Activated T-cell treated with anti-CD3 and anti-CD28 coated beads for 24 hours (primary cell): ENCODE measurements at regions not wholly inside any gene's neighbourhood (a gene's known extent, or its start where the extent isn't known, plus 50 kb on each side); places are given as distances from the start of the nearest gene placed in this dataset.
"Not testable (repeated sequence)": the region's sequence is repeated elsewhere in the genome, so short reads cannot be mapped to it uniquely, and the experiment has no call there.

ENCODE experiments used
- DNase-seq: peaks from one replicate; pipeline ENCODE4 v3.0.0-alpha.2; 2020; ENCODE audit warnings: low read depth

DNA sequence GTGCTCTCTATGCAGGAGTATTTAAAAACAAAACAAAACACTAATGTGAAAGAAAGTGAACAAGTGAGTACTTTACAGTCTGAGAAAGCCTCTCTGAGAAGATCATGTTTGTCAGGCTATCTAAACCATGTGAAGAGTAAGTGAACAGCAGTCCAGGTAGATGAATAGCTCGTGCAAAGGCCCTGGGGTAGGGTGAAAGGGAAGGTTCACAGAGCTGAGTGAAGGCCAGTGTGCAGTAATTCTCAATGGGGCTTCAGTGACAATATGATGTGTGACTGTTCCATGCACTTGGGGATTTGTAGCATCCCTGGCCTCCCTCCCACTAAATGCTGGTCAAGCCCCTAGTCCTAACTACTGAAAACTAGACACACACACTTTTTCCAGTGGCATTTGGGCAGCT, 488.9 kb upstream of the JARID2 start:
- no peak for DNase-seq

DNA sequence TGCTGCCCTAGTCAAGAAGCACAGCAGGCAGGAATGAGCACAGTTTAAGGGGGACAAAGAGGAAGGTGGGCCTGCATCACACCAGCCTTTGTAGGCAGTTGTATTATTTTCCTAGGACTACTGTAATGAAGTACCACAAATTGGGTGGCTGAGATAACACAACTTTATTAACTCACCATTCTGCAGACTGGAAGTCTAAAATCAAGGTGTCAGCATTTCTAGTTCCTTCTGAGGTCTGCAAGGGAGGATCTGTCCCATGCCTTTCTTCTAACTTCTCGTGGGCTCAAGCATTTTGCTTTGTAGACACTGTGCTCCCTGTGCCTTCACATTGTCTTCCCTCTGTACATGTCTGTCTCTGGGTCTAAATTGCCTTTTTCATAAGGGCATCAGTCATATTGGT, 488.5 kb upstream of the JARID2 start:
- DNase-seq, result no peak

DNA sequence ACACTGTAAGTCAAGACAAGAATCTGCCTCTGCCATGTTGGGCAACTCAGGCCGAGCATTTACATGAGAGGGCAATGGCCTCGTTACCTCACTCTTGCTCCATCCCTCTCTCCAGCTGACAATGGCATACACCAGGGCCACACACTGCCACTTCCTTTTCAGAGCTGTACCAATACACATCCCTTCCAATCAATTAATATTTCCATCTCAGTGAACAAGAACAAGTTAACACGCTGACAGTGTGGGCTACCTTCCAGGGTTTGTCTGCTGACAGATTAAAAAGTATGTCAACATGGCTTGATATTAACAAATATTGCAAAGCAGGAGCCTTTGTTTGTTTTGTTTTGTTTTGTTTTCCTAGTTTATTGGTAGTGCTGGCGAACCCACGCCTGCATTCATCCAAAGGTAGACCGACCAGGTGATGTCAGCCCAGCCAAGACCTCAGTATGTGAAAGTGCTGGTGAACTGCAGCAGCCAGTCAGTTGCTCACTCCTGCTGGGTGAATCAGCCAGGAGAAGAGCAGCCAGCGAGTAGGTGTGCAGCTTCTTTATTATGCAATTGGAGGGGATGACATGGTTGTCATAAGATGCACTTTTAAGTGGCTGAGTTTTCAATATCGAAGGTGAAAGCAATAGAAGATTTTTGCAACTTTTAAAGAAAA, 487.3 kb upstream of the JARID2 start:
- no peak for DNase-seq

DNA sequence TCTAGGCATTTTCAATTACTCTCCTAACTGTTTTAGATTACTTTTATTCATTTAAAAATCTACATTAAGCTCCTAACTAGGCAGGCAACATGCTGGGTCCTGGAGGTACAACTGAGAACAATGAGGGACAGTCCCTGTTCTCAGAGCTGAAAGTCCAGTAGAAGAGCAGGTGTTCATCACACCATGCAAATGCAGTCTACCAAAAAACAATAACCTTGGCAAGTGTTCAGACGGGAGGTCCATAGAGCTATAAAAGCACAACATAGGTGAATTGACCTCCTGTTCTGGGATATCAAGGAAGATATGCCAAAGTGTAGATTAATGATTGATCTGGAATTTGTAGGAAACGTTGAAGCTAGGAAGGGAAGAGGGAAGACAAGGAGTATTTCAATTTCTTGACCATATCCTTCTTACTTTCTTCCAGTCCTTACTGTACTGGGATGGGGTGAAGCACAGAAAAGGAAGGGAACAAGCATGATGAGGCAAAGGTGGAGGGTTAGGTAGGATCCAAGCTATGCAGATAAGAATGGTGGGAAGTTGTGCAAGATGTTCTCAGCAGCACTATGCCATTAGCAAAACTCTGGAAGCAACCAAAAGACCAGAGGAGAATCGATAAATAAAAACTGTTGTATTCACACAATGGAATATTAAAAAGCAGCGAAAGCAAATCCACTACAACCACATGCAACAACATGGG, 485.7 kb upstream of the JARID2 start:
- no peak for DNase-seq

DNA sequence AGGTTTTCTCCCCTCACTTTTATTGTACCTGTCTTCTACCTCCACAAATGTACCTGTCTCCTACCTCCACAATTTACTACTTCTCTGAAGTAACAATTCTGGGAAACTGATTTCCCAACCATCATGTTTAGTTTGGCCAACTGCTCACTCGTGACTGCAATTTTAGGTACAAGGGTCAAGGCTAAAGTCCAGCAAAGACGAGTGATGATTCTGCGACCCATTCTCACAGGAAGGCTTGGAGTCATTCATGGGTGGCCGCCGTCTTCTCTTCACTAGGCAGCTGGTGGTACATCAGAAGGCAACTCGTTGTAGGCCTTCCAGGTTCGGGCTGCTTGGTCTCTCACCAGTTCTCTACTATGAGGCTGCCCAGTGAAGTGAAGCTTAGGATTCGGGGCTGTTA, 483.8 kb upstream of the JARID2 start:
- no peak for DNase-seq

DNA sequence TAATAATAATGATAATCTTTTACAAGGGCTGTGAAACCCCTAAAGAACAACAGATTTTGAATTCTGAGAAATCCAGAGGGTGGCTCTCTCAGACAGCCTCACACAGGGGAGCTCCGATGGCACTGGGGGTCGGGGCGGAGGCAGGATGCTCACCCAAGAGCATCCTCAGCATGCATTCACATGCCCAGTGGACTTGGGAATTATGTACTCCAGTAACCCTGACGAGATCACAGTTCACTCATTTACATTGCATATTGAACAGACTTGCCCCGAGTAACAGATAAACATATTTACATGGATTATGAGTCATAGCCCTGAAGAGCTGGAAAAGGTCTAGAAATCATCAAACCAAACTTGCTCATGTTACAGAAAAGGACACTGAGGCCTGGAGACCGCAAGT, 482.7 kb upstream of the JARID2 start:
- no peak for DNase-seq

DNA sequence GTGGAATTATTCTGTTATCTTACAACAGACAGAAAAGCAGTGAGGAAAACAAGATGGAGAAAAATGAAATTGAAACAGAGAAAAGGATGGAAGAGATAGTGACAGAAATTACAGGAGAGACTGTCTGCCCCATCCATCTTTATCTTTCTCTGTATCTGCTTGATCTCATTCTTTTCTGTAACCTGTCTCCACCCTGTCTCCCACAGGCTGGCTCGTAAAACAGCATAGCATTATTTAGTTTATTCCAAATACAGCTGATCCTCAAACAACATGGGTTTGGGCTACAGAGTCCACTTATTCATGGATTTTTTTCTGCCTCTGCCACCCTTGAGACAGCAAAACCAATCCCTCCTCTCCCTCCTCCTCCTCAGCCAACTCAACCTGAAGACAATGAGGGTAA, 482.3 kb upstream of the JARID2 start:
- no peak for DNase-seq

DNA sequence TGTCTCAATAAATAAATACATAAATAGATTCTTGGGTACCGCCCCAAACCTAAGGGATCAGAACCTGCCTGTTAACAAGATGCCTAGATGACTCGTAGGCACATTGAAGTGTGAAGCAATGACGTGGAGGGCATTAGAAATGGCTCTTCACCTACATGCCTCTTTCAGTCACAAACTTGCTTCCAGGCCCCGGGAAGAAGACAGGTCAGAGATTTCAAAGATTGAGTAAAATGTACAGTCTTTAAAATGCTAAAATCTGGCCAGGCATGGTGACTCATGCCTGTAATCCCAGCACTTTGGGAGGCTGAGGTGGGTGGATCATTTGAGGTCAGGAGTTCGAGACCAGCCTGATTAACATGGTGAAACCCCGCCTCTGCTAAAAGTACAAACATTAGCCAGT, 480.8 kb upstream of the JARID2 start:
- no peak for DNase-seq

DNA sequence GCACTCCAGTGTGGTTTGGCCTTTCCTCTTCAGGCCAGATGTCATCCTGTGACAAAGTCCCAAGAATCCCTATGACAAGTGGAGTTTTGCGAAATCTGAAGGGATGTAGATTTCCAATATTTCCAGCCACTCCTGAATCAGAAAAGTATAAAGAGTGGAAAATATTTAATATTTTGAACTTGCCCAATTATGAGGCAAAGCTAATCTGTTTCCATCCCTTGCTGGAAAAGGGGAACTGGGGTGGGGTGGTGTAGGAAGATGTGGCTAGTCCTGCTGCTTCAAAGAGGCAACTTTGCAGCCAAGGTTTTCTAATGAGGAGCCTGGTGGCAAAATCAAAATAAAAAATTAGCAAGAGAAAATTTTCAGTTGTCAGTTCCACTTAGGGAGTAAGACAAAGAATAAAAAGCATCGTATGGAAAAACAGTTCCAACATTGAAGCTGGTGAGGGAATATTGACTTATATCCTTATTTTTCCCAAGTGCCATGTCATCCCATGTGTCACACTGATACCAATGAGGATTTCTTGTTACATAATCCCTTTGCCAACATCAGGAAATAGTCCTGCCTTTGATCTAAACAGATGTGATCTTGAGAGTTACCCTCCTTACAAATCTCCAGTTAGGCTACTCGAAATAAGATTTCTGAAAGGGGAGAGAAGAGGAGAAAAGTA, 480.0 kb upstream of the JARID2 start:
- DNase-seq, result no peak

DNA sequence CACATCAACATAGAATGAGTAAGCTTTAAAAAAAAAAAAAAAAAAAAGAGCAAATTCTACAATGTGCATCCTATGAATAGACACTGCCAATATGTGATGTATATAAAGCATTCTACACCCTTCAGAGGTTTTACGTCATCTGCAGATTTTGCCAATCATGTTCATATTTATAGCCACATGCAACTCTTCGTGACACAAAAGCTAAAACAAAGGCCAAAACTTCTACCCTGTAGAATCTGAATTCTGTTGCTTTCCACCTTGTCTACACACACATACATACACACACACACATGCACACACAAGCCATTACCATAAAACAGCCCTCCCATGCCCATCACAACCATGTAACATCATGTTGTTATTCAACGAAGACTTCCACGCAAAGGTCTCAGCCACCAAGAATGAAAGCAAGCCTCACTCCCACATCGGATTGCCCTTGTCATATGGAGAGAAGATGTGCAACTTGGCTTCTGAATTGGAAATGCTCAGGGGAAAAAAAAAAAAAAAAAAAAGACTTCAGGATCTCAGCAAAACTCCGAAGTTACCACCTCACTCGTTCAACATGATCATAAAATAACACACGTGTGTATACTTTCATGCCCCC, 479.4 kb upstream of the JARID2 start:
- DNase-seq, result no peak

DNA sequence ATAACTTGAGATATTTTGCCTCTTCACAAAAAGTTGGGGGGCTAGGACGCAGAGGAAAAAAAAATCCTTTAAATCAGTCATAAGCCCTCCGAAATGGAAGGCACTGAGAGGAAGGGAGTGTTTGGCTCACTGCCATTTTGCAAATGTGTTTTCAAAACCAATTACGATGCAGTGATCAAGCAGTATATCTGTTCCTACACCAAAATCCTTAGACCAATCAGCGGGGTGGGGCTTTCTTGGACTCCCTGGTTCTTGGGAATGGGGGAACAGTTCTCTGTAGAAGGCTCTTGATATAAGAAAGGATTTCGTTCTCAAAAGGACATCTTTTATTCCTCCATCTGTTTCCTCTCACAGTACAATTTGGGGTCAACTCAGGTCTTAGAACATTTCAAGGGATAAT, 478.6 kb upstream of the JARID2 start:
- no peak for DNase-seq

DNA sequence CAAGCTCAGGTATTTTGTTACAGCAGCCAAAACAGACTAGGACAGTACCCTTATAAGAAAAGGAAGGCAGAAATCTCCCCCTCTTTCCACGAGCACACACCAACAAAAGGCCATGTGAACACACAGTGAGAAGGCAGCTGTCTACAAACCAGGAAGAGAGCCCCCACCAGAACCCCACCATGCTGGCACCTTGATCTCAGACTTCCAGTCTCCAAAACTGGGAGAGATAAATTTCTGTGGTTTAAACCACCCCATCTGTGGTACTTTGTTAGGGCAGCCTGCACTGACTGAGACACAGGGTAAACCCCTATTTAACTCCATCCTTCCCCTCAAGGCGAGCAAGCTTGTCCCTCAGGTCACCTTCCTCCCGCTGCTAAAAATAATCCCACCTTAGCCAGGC, 475.8 kb upstream of the JARID2 start:
- DNase-seq, result no peak

DNA sequence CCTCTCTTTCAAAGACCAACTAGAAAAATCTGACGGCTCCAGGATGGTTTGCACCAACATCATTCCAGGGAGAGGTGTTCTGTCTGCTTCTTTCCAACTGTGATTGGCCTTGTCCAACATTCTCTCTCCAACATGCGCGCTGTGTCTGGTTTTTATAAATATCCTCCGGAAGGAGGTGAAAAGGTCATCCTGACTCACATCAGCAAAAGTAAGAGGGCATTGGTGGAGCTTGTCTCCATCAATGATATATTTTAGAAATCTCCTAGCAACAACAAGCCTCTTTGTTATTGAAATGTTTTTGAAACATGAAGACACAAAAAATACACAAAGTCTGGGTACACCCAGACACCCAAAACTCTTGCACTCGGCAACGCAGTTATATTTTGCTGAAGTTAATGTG, 475.3 kb upstream of the JARID2 start:
- no peak for DNase-seq

DNA sequence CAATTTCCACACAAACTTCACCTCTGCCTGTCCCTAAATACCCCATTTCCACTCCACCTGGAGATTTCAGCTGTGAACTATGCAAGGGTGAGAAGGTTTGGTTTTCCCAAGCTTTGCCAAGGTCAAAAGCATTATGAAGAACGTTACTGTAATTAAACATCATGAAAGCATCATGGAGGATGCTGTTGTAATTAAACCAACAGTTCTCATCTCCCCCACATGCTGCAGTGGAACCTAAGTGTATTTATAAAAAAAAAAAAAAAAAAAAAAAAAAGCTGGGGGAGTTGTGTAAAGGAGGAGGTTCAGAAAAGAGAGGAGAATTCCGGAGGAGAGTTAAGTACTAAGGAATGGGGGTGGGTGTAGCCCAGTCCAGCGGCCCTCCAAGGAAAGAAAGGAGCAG, 474.9 kb upstream of the JARID2 start:
- no peak for DNase-seq

DNA sequence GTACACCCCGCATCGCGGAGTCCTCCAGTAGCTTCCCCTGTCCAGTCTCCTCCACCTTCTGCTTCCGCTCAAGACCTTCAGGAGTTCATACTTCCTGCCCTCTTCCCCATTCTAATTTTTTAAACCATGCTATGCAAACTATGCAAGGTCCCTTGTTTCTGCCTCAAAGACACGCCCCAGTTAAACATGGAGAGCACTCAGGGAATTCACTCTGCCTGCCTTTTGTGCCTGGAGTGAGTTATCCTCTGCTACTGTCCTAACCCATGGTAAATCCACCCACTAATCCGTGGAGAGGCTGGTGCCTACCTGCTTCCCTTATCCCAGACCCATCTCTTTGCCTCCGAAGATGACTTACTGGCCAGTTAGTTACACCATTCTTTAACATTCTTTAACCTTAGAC, 473.7 kb upstream of the JARID2 start:
- no peak for DNase-seq

DNA sequence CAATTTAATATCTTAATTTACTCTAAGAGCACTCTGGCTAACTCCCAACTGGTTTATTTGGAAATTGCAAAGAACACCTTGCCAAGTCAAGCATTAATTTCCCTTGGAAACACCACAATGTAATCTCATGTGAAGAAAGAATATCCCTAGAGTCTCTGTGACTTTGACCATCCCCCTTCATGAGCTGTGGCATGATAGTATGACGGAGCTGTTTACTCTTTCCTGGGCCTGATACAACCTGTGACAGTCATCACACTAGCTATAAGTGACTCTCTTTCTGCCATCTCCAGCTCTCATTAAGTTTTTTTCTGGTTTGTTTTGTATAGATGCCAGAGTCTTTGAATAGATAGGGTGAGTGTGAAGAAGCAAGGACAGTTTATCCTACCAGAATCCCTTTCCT, 470.3 kb upstream of the JARID2 start:
- no peak for DNase-seq

DNA sequence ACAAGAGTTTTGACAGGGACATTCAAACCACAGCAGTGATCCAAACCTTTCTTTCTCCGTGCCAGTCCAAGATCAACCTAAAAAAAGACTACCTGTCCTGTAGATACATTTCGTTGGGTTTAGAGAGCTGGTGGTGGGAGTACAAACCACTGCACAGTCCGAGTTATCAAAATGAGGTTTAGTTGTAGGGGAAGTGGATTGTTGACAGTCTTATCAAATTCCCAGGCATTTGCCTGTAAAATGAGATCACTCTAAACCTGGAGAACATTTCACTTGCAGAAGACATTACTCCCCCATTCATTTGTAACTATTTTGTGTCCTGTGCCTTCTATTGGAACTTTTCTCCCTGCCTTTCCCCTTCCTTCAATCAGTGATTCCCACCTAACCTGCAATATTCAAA, 469.6 kb upstream of the JARID2 start:
- DNase-seq, result no peak

DNA sequence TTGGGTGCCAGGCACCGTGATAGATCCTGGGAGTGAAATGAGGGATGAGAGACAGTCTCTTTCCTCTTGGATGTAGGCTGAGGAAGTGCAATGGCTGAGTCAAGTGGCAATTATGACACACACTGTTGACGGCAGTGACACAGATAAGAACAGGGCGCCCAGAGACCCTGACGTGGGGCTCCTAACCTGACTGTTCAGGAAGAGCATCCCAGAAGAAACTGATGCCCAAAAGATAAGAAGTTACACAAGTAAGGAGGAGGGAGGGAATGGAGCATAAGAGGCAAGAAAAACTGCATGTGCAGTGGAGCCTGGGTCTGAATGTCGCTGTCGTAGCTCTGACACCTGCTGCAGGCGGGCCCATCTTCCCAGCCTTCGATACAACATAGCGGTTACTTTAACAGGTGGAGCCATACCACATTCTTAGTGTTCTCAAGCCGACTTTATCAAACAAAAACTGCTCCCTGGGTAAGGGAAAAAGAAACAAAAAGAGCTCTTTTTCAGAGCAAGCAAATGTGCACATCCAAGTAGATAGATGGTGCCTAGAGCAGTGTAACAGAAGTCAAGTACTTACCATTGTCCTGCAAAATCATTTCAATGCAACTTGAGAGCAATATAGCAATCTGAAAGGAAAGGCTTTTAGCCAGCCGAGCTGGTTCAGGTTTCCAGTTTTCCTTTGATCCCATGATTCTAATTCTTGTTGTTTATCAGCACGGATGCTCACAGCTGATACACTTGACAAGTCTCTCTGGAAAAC, 463.9 kb upstream of the JARID2 start:
- no peak for DNase-seq

DNA sequence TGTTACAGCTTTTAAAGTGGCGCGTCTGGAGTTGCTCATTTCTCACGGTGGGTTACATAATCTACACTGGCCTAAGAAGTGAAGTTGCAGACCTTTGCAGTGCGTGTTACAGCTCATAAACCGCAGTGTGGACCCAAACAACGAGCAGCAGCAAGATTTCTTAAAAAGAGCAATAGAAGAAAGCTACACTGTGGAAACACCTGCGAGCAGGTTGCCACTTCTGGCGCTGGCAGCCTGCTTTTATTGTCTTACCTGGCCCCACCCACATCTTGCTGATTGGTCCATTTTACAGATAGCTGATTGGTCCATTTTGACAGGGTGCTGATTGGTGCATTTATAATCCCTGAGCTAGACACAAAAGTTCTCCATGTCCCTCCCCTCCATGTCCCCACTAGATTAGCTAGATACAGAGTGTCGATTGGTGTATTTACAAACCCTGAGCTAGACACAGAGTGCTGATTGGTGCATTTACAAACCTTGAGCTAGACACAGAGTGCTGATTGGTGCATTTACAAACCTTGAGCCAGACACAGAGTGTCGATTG, 462.9 kb upstream of the JARID2 start:
- DNase-seq, result not testable (repeated sequence)

DNA sequence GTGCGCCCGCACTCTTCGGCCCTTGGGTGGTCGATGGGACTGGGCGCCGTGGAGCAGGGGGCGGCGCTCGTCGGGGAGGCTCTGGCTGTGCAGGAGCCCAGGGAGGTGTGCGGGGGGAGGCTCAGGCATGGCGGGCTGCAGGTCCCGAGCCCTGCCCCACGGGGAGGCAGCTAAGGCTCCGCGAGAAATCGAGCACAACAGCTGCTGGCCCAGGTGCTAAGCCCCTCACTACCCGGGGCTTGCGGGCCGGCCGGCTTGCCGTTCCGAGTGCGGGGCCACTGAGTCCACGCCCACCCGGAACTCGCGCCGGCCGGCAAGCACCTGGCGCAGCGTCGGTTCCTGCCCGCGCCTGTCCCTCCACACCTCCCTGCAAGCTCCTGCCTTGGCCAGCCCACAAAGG, 462.3 kb upstream of the JARID2 start:
- DNase-seq, result no peak

DNA sequence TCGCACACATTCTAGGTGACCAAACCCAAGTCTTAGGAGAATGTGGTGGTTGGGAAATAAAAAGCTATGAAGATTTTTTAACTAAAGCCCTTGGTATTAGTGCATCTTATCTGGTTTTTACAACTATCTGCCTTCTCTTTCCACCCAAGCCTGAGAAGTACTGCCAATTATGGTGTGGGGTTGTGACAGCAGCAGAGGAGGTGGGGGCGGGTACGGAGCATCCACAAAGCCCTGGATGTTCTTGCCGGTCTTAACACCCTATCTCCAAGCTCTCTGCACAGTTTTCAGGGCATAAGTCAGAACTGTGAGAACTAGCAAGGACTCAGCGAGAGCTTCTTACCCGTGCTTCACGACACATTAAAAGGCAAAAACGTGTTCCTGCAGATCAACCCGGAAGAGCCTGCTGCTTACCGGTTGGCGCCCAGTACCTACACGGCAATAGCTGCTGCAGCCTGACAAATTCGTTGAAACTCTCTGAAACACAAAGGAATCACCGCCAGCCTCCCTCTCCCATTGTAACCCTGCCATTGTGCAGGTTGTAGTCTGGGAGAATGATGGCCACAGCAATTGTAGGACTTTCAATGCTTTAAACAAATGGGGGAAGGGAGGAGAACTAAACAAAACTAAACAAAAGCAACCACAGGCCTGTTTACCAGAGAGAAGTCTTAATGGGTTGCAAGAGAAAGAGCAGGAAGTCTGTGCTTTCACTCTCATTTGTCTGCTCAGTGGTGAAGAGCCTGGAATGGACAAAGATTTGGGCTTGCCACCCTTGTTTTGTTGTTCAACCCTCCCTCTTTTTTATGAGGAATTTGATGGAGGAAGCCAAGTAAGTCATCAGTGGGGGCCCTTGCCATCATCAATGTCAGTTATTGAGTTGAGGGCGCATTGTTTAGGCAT, 461.0 kb upstream of the JARID2 start:
- no peak for DNase-seq
